ENCODE measurements at regions not wholly inside any gene's neighbourhood (a gene's known extent, or its start where the extent isn't known, plus 50 kb on each side); places are given as distances from the start of the nearest gene placed in this dataset.

GRCh38 chr6:105483492-105483891, 80.6 kb upstream of the PREP start:
- Histone ChIP-seq H3K4me2 (no peak overlapping the region), H3K4me1 (ENCODE audit: insufficient read depth) (peaks cover 9% of the 10 kb centered on the region), H3K27ac (ENCODE audit: low read depth) (no peak overlapping the region), H3K9me2 (ENCODE audit: insufficient read depth) (no peaks in the 10 kb centered on the region; the same call in 1 of the 2 replicates), H3F3A (replicated peaks; ENCODE audit: low read depth) (no peaks in the 10 kb centered on the region), H3K27me3 (ENCODE audit: insufficient read depth) (no peaks in the 10 kb centered on the region), H3K4me3 (no peak overlapping the region), H3K79me2 (replicated peaks; ENCODE audit: insufficient read depth) (no peaks in the 10 kb centered on the region), H2AFZ (no peak overlapping the region), H4K20me1 (replicated peaks; ENCODE audit: insufficient read depth) (no peaks in the 10 kb centered on the region), H3K36me3 (ENCODE audit: insufficient read depth) (no peaks in the 10 kb centered on the region)
- H3K4me3 Mint-ChIP-seq: no peak overlapping the region
- no peak for ATAC-seq
- H3K36me3 Mint-ChIP-seq (ENCODE audit: low read depth): no peaks in the 10 kb centered on the region
- no peaks in the 10 kb centered on the region for H3K9me3 Mint-ChIP-seq
- TF ChIP-seq EZH2 (IDR thresholded peaks at IDR 0.05; ENCODE audit: low read depth, unreplicated experiment) (no peak), CTCF (conservative IDR thresholded peaks at IDR 0.05; ENCODE audit: low read depth in 2 of 2) (no peak), STAT1 (IDR thresholded peaks at IDR 0.05; ENCODE audit: unreplicated experiment) (no peak), JUNB (IDR thresholded peaks at IDR 0.05; ENCODE audit: unreplicated experiment) (no peak), ETS1 (IDR thresholded peaks at IDR 0.05) (no peak), CREB1 (CRISPR knock-in tag; IDR thresholded peaks at IDR 0.05; ENCODE audit: low read depth) (no peak)
- H3K4me1 Mint-ChIP-seq: peaks cover 11% of the 10 kb centered on the region
- DNase-seq (ENCODE audit: low spot score): no peak
- H3K27ac Mint-ChIP-seq: no peak overlapping the region
- H3K27me3 Mint-ChIP-seq (ENCODE audit: insufficient read depth, low read depth, poor library complexity): no peaks in the 10 kb centered on the region

- no peaks in the 10 kb centered on the region for H3K9me3 Mint-ChIP-seq
- H3K27ac Mint-ChIP-seq: no peak overlapping the region
- no peaks in the 10 kb centered on the region for H3F3A ChIP-seq (replicated peaks; ENCODE audit: low read depth)
- no peak overlapping the region for H3K4me3 ChIP-seq
- no peaks in the 10 kb centered on the region for H4K20me1 ChIP-seq (replicated peaks; ENCODE audit: insufficient read depth)
- H3K36me3 Mint-ChIP-seq (ENCODE audit: low read depth): no peaks in the 10 kb centered on the region
- no peaks in the 10 kb centered on the region for H3K36me3 ChIP-seq (ENCODE audit: insufficient read depth)
- no peaks in the 10 kb centered on the region for H3K27me3 Mint-ChIP-seq (ENCODE audit: insufficient read depth, low read depth, poor library complexity)
- H3K27ac ChIP-seq (ENCODE audit: low read depth): no peak overlapping the region
- H3K4me1 ChIP-seq (ENCODE audit: insufficient read depth): peaks cover 4% of the 10 kb centered on the region; the same call in 1 of the 2 replicates
- DNase-seq (ENCODE audit: low spot score) (no peak), ATAC-seq (no peak)
- H2AFZ ChIP-seq: no peak overlapping the region
- H3K4me3 Mint-ChIP-seq: no peak overlapping the region
- H3K79me2 ChIP-seq (replicated peaks; ENCODE audit: insufficient read depth): no peaks in the 10 kb centered on the region
- H3K9me2 ChIP-seq (ENCODE audit: insufficient read depth): no peaks in the 10 kb centered on the region; the same call in 1 of the 2 replicates
- peaks cover 6% of the 10 kb centered on the region for H3K4me1 Mint-ChIP-seq
- no peak overlapping the region for H3K4me2 ChIP-seq
- no peaks in the 10 kb centered on the region for H3K27me3 ChIP-seq (ENCODE audit: insufficient read depth)
- TF ChIP-seq CTCF (conservative IDR thresholded peaks at IDR 0.05; ENCODE audit: low read depth in 2 of 2) (no peak), POLR2AphosphoS5 (IDR thresholded peaks at IDR 0.05; ENCODE audit: low read depth) (no peak), ZNF114 (CRISPR knock-in tag; IDR thresholded peaks at IDR 0.05) (no peak), STAT1 (IDR thresholded peaks at IDR 0.05; ENCODE audit: unreplicated experiment) (no peak), NANOG (IDR thresholded peaks at IDR 0.05; ENCODE audit: borderline replicate concordance) (no peak), REST (IDR thresholded peaks at IDR 0.05; ENCODE audit: unreplicated experiment) (no peak)
Observed at GRCh38 chr6:105482921-105483320, 80.0 kb upstream of the PREP start.
